Activated CD4-positive, alpha-beta T cell treated with anti-CD3 and anti-CD28 coated beads for 1 hour (primary cell): ENCODE measurements at regions not wholly inside any gene's neighbourhood (a gene's known extent, or its start where the extent isn't known, plus 50 kb on each side); places are given as distances from the start of the nearest gene placed in this dataset.

Source experiments
- DNase-seq: peaks from one replicate; pipeline ENCODE4 v3.0.0-alpha.2; 2020

- no peak for DNase-seq
Measured at GRCh38 chr14:31966896-31967668, 110.0 kb upstream of the ARHGAP5 start.

GRCh38 chr14:31967669-31967975, 109.5 kb upstream of the ARHGAP5 start:
- no peak for DNase-seq

GRCh38 chr14:31968107-31968810, 108.8 kb upstream of the ARHGAP5 start:
- no peak for DNase-seq

- no peak for DNase-seq
Measured at GRCh38 chr14:31968956-31969698, 108.0 kb upstream of the ARHGAP5 start.

- DNase-seq: no peak
Measured at GRCh38 chr14:31969699-31970240, 107.3 kb upstream of the ARHGAP5 start.

- no peak for DNase-seq
Measured at GRCh38 chr14:31970744-31971143, 106.4 kb upstream of the ARHGAP5 start.

GRCh38 chr14:31971612-31972011, 105.5 kb upstream of the ARHGAP5 start:
- no peak for DNase-seq

- DNase-seq: no peak
Measured at GRCh38 chr14:31977001-31977556, 100.0 kb upstream of the ARHGAP5 start.

GRCh38 chr14:31978423-31978822, 98.7 kb upstream of the ARHGAP5 start:
- DNase-seq: no peak

- no peak for DNase-seq
Measured at GRCh38 chr14:31982642-31983041, 94.5 kb upstream of the ARHGAP5 start.

GRCh38 chr14:31986405-31986804, 90.7 kb upstream of the ARHGAP5 start:
- DNase-seq: no peak

- DNase-seq: no peak
Measured at GRCh38 chr14:31987721-31988120, 89.4 kb upstream of the ARHGAP5 start.

- DNase-seq: no peak
Measured at GRCh38 chr14:31988244-31988643, 88.9 kb upstream of the ARHGAP5 start.

GRCh38 chr14:31990183-31990857, 86.8 kb upstream of the ARHGAP5 start:
- no peak for DNase-seq

- DNase-seq: no peak
Measured at GRCh38 chr14:31990926-31991572, 86.1 kb upstream of the ARHGAP5 start.

GRCh38 chr14:31992011-31992447, 85.1 kb upstream of the ARHGAP5 start:
- DNase-seq: no peak

GRCh38 chr14:31993521-31993951, 83.6 kb upstream of the ARHGAP5 start:
- no peak for DNase-seq

- DNase-seq: no peak
Measured at GRCh38 chr14:31994391-31995033, 82.6 kb upstream of the ARHGAP5 start.

GRCh38 chr14:32003585-32003984, 73.5 kb upstream of the ARHGAP5 start:
- DNase-seq: no peak

- no peak for DNase-seq
Measured at GRCh38 chr14:32004300-32004699, 72.8 kb upstream of the ARHGAP5 start.

GRCh38 chr14:32005628-32006027, 71.5 kb upstream of the ARHGAP5 start:
- no peak for DNase-seq
